ENCODE measurements at regions not wholly inside any gene's neighbourhood (a gene's known extent, or its start where the extent isn't known, plus 50 kb on each side); places are given as distances from the start of the nearest gene placed in this dataset.

- TF ChIP-seq CTCF (IDR thresholded peaks at IDR 0.05; ENCODE audit: poor library complexity, severe bottlenecking) (no peak), EP300 (conservative IDR thresholded peaks at IDR 0.05; ENCODE audit: poor library complexity, severe bottlenecking) (no peak), TAF1 (IDR thresholded peaks at IDR 0.05; ENCODE audit: low read depth) (no peak), EZH2 (IDR thresholded peaks at IDR 0.05; ENCODE audit: borderline replicate concordance, insufficient read depth, low read length, poor library complexity, severe bottlenecking) (no peak), RAD21 (conservative IDR thresholded peaks at IDR 0.05) (no peak), POLR2AphosphoS5 (IDR thresholded peaks at IDR 0.05) (no peak), SMC3 (conservative IDR thresholded peaks at IDR 0.05; ENCODE audit: poor library complexity) (no peak), MXI1 (conservative IDR thresholded peaks at IDR 0.05; ENCODE audit: poor library complexity, severe bottlenecking) (no peak)
- TF ChIP-seq, protein P1, sequence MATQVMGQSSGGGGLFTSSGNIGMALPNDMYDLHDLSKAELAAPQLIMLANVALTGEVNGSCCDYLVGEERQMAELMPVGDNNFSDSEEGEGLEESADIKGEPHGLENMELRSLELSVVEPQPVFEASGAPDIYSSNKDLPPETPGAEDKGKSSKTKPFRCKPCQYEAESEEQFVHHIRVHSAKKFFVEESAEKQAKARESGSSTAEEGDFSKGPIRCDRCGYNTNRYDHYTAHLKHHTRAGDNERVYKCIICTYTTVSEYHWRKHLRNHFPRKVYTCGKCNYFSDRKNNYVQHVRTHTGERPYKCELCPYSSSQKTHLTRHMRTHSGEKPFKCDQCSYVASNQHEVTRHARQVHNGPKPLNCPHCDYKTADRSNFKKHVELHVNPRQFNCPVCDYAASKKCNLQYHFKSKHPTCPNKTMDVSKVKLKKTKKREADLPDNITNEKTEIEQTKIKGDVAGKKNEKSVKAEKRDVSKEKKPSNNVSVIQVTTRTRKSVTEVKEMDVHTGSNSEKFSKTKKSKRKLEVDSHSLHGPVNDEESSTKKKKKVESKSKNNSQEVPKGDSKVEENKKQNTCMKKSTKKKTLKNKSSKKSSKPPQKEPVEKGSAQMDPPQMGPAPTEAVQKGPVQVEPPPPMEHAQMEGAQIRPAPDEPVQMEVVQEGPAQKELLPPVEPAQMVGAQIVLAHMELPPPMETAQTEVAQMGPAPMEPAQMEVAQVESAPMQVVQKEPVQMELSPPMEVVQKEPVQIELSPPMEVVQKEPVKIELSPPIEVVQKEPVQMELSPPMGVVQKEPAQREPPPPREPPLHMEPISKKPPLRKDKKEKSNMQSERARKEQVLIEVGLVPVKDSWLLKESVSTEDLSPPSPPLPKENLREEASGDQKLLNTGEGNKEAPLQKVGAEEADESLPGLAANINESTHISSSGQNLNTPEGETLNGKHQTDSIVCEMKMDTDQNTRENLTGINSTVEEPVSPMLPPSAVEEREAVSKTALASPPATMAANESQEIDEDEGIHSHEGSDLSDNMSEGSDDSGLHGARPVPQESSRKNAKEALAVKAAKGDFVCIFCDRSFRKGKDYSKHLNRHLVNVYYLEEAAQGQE (IDR thresholded peaks at IDR 0.05; ENCODE audit: borderline replicate concordance): no peak
These were observed 328.4 kb downstream of the CDC5L start for GRCh38 chr6:44715925-44716324.

Measured in neural cell (in vitro differentiated cells).